ENCODE measurements at regions not wholly inside any gene's neighbourhood (a gene's known extent, or its start where the extent isn't known, plus 50 kb on each side); places are given as distances from the start of the nearest gene placed in this dataset.

GRCh38 chr6:75546381-75546780 is 52.8 kb upstream of the FILIP1 start:
- WGBS, 2 experiments (ENCODE audit: low coverage in 1 of 2, low lambda C conversion rate in 2 of 2, missing lambda C conversion rate in 2 of 2): 1 to 4% methylated on average over 2 of the region's 2 CpGs
- no peaks in the 10 kb centered on the region for H3F3A ChIP-seq (ENCODE audit: insufficient read depth)
- H3K9me3 ChIP-seq (ENCODE audit: low read depth): no peaks in the 10 kb centered on the region
- TF ChIP-seq EZH2 (IDR thresholded peaks at IDR 0.05; ENCODE audit: insufficient read depth, poor library complexity, severe bottlenecking) (no peak), EZH2phosphoT487 (IDR thresholded peaks at IDR 0.05; ENCODE audit: insufficient read depth, low read depth) (no peak)
- peak overlapping the region; percentile 15; the same call in 1 of the 2 replicates for H3K9ac ChIP-seq
- no peaks in the 10 kb centered on the region for H3K9me2 ChIP-seq (ENCODE audit: insufficient read depth)
- no peaks in the 10 kb centered on the region for H4K20me1 ChIP-seq (ENCODE audit: insufficient read depth)
- no peaks in the 10 kb centered on the region; the same call in 1 of the 2 replicates for H3K36me3 ChIP-seq (ENCODE audit: low read depth)
- no peak overlapping the region for H3K27ac ChIP-seq
- H3K4me3 ChIP-seq: no peak overlapping the region
- H2AFZ ChIP-seq: 0 out of 2 replicates have a peak overlapping the region, but pooled peaks have one; percentile 43
- H3K79me2 ChIP-seq (ENCODE audit: insufficient read depth): no peaks in the 10 kb centered on the region
- no peak overlapping the region for H3K4me2 ChIP-seq (ENCODE audit: unreplicated experiment)
- in situ Hi-C loops (cut with MboI): no loop called here
- H3K4me1 ChIP-seq (ENCODE audit: insufficient read depth): no peaks in the 10 kb centered on the region
- peak; percentile 76 for DNase-seq
- no peaks in the 10 kb centered on the region for H3K27me3 ChIP-seq (replicated peaks; ENCODE audit: insufficient read depth)

- Histone ChIP-seq H3K27me3 (replicated peaks; ENCODE audit: insufficient read depth) (no peaks in the 10 kb centered on the region), H3K9ac (no peak overlapping the region), H3F3A (ENCODE audit: insufficient read depth) (no peaks in the 10 kb centered on the region), H3K9me3 (ENCODE audit: low read depth) (no peaks in the 10 kb centered on the region), H3K36me3 (ENCODE audit: low read depth) (no peaks in the 10 kb centered on the region), H3K79me2 (ENCODE audit: insufficient read depth) (no peaks in the 10 kb centered on the region), H4K20me1 (ENCODE audit: insufficient read depth) (no peaks in the 10 kb centered on the region), H2AFZ (no peak overlapping the region), H3K4me3 (no peak overlapping the region), H3K27ac (no peak overlapping the region), H3K4me2 (ENCODE audit: unreplicated experiment) (no peak overlapping the region), H3K4me1 (ENCODE audit: insufficient read depth) (no peaks in the 10 kb centered on the region), H3K9me2 (ENCODE audit: insufficient read depth) (no peaks in the 10 kb centered on the region)
- DNase-seq: no peak
- TF ChIP-seq EZH2 (IDR thresholded peaks at IDR 0.05; ENCODE audit: insufficient read depth, poor library complexity, severe bottlenecking) (no peak), EZH2phosphoT487 (IDR thresholded peaks at IDR 0.05; ENCODE audit: insufficient read depth, low read depth) (no peak)
- in situ Hi-C loops (cut with MboI): no loop called here
Observed at GRCh38 chr6:75550544-75551167, 51.0 kb upstream of the SENP6 start.

DNA sequence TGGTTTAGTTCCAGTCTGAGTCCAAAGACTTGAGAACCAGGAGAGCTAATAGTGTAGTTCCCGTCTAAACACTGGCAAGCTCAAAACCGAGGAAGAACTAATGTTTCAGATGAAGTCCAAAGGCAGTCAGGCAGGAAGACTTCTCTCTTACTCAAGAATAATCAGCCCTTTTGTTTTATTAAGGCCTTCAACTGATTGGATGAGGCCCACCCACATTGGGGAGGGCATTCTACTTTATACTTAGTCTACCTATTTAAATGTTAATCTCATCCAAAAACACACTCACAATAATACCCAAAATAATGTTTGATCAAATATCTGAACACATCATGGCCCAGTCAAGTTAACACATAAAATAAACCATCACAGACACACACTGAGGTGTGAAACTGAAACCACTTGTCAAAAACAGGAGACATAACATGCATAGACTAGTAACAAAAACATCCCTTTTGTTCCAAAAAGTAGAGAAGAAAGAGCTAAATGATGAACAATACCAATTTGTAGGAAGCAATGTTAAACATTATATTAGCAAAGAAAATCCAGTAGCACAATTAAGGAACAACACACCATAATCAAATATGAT is 50.2 kb upstream of the SENP6 start:
- H3K79me2 ChIP-seq (ENCODE audit: insufficient read depth): no peaks in the 10 kb centered on the region
- no peaks in the 10 kb centered on the region for H3K4me1 ChIP-seq (ENCODE audit: insufficient read depth)
- no peak overlapping the region for H2AFZ ChIP-seq
- in situ Hi-C loops (cut with MboI): no loop called here
- no peaks in the 10 kb centered on the region for H3K27me3 ChIP-seq (replicated peaks; ENCODE audit: insufficient read depth)
- TF ChIP-seq EZH2phosphoT487 (IDR thresholded peaks at IDR 0.05; ENCODE audit: insufficient read depth, low read depth) (no peak), EZH2 (IDR thresholded peaks at IDR 0.05; ENCODE audit: insufficient read depth, poor library complexity, severe bottlenecking) (no peak)
- H3K36me3 ChIP-seq (ENCODE audit: low read depth): no peaks in the 10 kb centered on the region
- no peaks in the 10 kb centered on the region for H3K9me2 ChIP-seq (ENCODE audit: insufficient read depth)
- H3F3A ChIP-seq (ENCODE audit: insufficient read depth): no peaks in the 10 kb centered on the region
- H3K9ac ChIP-seq: no peak overlapping the region
- no peak overlapping the region for H3K4me2 ChIP-seq (ENCODE audit: unreplicated experiment)
- WGBS, 2 experiments (ENCODE audit: low coverage in 1 of 2, low lambda C conversion rate in 2 of 2, missing lambda C conversion rate in 2 of 2): 75 to 81% methylated on average over 2 of the region's 2 CpGs
- H3K9me3 ChIP-seq (ENCODE audit: low read depth): no peaks in the 10 kb centered on the region
- no peak for DNase-seq
- no peak overlapping the region for H3K27ac ChIP-seq
- H4K20me1 ChIP-seq (ENCODE audit: insufficient read depth): no peaks in the 10 kb centered on the region
- no peak overlapping the region for H3K4me3 ChIP-seq

Measured in GM23248 (cell line).